Uterus (tissue), 3 donors: ENCODE measurements at regions not wholly inside any gene's neighbourhood (a gene's known extent, or its start where the extent isn't known, plus 50 kb on each side); places are given as distances from the start of the nearest gene placed in this dataset.

ENCODE experiments used
- DNase-seq, 2 donors: peaks; one replicate each; pipeline ENCODE4 v3.0.0-alpha.2; 2019 to 2020
- H3K27ac ChIP-seq, 2 donors: fragments of 200-600 bp; sonication (generic); 1 replicate in 1 of 2; 2 replicates in 1 of 2; pipeline ENCODE4 v1.5.1; 2016 to 2018
- H3K27me3 ChIP-seq, 2 donors: fragments of 200-600 bp; sonication (generic); one replicate each; pipeline ENCODE4 v1.5.1; 2018 to 2019; ENCODE audit warnings: control low read depth in 1 of 2
- H3K36me3 ChIP-seq, 2 donors: fragments of 200-600 bp; sonication (generic); one replicate each; pipeline ENCODE4 v1.5.1; 2019; ENCODE audit warnings: control low read depth in 1 of 2
- H3K4me1 ChIP-seq, 2 donors: fragments of 200-600 bp; sonication (generic); one replicate each; pipeline ENCODE4 v1.5.1; 2018 to 2019; ENCODE audit warnings: control low read depth in 1 of 2
- H3K4me3 ChIP-seq, 2 donors: fragments of 200-600 bp; sonication (generic); 1 replicate in 1 of 2; 2 replicates in 1 of 2; pipeline ENCODE4 v1.5.1; 2018 to 2019; ENCODE audit warnings: mild to moderate bottlenecking in 1 of 2
- H3K9me3 ChIP-seq, 2 donors: fragments of 200-600 bp; sonication (generic); one replicate each; pipeline ENCODE4 v1.5.1; 2019; ENCODE audit warnings: control low read depth in 1 of 2
- POLR2A ChIP-seq, 2 donors: fragments of 450-650 bp; IDR thresholded peaks; one replicate each; pipeline ENCODE4 v1.6.1; 2016; ENCODE audit warnings: antibody characterized with exemption in 2 of 2, mild to moderate bottlenecking in 1 of 2, moderate library complexity in 1 of 2
- intact Hi-C: fragments of 100-400 bp; cut with DNase I; formaldehyde crosslinking; loops from one replicate; pipeline ENCODE4 v1.15.1; 2023; ENCODE audit warnings: low total_unique reads
- TF ChIP-seq, protein P1 (sequence below), 4 experiments: fragments of 200-600 bp in 2 of 4; fragments of 450-650 bp in 2 of 4; sonication (generic) in 2 of 4; IDR thresholded peaks; one replicate each; pipeline ENCODE4 v1.5.1; 2016 to 2019; ENCODE audit warnings: antibody characterized with exemption in 4 of 4, mild to moderate bottlenecking in 2 of 4, moderate library complexity in 1 of 4
- donor health status: DM: yes; HTN: yes; CAD: no.

DNA sequence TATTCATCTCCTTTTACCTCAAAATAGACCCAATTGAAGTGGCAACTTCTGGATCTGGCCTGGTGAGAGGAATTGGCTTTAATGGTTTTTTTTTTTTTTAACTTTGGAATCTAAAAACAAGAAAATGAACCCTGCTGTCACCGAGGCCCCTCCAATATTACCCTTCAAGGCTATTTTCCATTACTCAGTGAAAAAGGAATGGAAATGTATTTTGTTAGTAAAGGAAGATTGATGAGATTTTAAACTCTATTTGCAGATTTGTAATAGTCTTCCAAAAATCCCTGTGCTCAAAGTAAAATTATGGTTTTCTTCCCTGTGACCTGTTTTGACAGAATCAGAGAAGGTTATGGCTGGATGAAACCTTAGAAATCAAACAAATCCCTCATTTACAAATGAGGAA lies 102.9 kb downstream of the TMEM170B start:
- Histone ChIP-seq H3K4me3 (no peak overlapping the region), H3K4me1 (no peaks in the 10 kb centered on the region), H3K9me3 (no peaks in the 10 kb centered on the region), H3K27me3 (no peaks in the 10 kb centered on the region), H3K36me3 (no peaks in the 10 kb centered on the region), H3K27ac (no peak overlapping the region)
- intact Hi-C loops: no loop called here
- no peak for TF ChIP-seq POLR2A (IDR thresholded peaks at IDR 0.05)
- TF ChIP-seq, protein P1, sequence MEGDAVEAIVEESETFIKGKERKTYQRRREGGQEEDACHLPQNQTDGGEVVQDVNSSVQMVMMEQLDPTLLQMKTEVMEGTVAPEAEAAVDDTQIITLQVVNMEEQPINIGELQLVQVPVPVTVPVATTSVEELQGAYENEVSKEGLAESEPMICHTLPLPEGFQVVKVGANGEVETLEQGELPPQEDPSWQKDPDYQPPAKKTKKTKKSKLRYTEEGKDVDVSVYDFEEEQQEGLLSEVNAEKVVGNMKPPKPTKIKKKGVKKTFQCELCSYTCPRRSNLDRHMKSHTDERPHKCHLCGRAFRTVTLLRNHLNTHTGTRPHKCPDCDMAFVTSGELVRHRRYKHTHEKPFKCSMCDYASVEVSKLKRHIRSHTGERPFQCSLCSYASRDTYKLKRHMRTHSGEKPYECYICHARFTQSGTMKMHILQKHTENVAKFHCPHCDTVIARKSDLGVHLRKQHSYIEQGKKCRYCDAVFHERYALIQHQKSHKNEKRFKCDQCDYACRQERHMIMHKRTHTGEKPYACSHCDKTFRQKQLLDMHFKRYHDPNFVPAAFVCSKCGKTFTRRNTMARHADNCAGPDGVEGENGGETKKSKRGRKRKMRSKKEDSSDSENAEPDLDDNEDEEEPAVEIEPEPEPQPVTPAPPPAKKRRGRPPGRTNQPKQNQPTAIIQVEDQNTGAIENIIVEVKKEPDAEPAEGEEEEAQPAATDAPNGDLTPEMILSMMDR (IDR thresholded peaks at IDR 0.05): no peak
- DNase-seq: no peak

DNA sequence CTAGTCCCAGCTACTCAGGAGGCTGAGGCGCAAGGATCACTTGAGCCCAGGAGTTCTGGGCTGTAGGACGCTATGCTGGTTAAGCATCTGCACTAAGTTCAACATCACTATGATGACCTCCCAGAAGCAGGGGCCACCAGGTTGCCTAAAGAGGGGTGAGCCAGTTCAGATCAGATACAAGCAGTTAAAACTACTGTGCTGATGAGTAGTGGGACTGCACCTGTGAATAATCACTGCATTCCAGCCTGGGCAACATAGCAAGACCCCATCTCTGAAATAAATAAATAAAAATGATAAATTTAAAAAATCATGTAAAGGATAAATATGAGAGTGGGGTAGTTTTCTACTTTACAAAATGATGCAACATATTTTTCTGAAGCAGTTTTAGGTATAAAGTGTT lies 106.5 kb downstream of the TMEM170B start:
- Histone ChIP-seq H3K27ac (no peak overlapping the region), H3K4me1 (no peaks in the 10 kb centered on the region), H3K27me3 (no peaks in the 10 kb centered on the region), H3K36me3 (no peaks in the 10 kb centered on the region), H3K4me3 (no peak overlapping the region), H3K9me3 (no peaks in the 10 kb centered on the region)
- TF ChIP-seq POLR2A (IDR thresholded peaks at IDR 0.05): no peak
- TF ChIP-seq, protein P1 (IDR thresholded peaks at IDR 0.05): no peak
- intact Hi-C loops: no loop called here
- no peak for DNase-seq

DNA sequence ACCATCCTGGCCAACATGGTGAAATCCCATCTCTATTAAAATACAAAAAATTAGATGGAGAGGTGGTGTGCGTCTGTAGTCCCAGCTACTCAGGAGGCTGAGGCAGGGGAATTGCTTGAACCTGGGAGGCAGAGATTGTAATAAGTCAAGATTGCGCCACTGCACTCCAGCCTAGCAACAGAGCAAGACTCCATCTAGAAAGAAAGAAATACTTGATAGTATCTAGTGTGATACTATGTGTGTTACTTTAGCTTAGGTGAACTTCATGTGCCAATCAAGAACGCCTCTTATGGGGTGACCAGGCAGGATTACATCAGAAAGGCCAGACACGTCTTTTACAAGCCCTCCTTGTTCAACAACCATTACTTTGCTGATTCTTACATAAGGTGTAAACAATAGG lies 107.1 kb downstream of the TMEM170B start:
- TF ChIP-seq POLR2A (IDR thresholded peaks at IDR 0.05): no peak
- TF ChIP-seq, protein P1 (IDR thresholded peaks at IDR 0.05): no peak

DNA sequence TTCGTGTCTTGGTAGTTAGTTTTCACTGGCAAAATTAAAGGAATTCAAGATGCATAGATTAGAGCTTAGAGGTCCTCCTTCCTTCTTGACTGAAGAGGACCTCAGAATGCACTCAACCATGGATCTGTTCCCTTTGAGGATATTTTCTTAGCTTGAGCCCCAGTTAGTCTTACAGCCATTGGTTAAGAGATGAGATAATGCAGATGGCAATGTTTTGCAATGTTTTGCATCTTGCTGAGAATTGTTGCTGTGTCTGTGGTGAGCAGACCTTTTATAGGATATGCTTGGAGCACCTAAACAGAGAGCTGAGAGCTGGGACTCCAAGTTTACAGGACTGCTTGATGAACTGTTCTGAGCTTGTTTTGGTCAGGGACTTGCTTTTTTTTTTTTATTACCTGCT lies 107.5 kb downstream of the TMEM170B start:
- Histone ChIP-seq H3K27me3 (no peaks in the 10 kb centered on the region), H3K4me3 (no peak overlapping the region), H3K4me1 (no peaks in the 10 kb centered on the region), H3K36me3 (no peaks in the 10 kb centered on the region), H3K9me3 (no peaks in the 10 kb centered on the region), H3K27ac (no peak overlapping the region)
- DNase-seq: no peak
- TF ChIP-seq, protein P1 (IDR thresholded peaks at IDR 0.05): no peak
- no peak for TF ChIP-seq POLR2A (IDR thresholded peaks at IDR 0.05)
- intact Hi-C loops: no loop called here

More for the DNA sequence above, 107.1 kb downstream of the TMEM170B start:
- H3K27me3 ChIP-seq: no peaks in the 10 kb centered on the region
- H3K4me3 ChIP-seq: no peak overlapping the region
- no peaks in the 10 kb centered on the region for H3K4me1 ChIP-seq
- intact Hi-C loops: no loop called here
- H3K9me3 ChIP-seq: no peaks in the 10 kb centered on the region
- H3K36me3 ChIP-seq: no peaks in the 10 kb centered on the region
- H3K27ac ChIP-seq: no peak overlapping the region
- DNase-seq: no peak

DNA sequence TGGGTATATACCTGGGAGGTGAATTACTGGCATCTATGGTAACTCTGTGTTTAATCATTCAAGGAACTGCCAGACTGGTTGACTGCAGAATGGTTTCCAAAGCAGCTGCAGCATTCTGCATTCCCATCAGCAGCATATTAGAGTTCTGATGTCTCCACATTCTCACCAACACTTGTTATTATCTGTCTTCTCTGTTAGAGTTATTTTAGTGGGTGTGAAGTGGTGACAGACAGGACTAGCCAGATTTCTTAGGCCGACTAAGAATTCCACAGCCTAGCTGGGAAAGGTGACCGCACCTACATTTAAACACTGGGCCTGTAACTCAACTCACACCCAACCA lies 110.9 kb downstream of the TMEM170B start:
- Histone ChIP-seq H3K4me3 (no peak overlapping the region), H3K9me3 (no peaks in the 10 kb centered on the region), H3K36me3 (no peaks in the 10 kb centered on the region), H3K27ac (no peak overlapping the region), H3K27me3 (no peaks in the 10 kb centered on the region), H3K4me1 (no peaks in the 10 kb centered on the region)
- no peak for DNase-seq
- TF ChIP-seq, protein P1 (IDR thresholded peaks at IDR 0.05): no peak
- TF ChIP-seq POLR2A (IDR thresholded peaks at IDR 0.05): no peak
- intact Hi-C loops: no loop called here
